ENCODE measurements at regions not wholly inside any gene's neighbourhood (a gene's known extent, or its start where the extent isn't known, plus 50 kb on each side); places are given as distances from the start of the nearest gene placed in this dataset.

GRCh38 chr10:108348215-108348614, 1183.7 kb upstream of the SORCS1 start:
- H3K27me3 ChIP-seq (ENCODE audit: control insufficient read depth, insufficient read depth, low read length), result no peaks in the 10 kb centered on the region
- H3K4me2 ChIP-seq (ENCODE audit: low read depth, low read length), result no peak overlapping the region
- no peaks in the 10 kb centered on the region for H3K79me1 ChIP-seq (ENCODE audit: low read depth in 1 of 2, low read length in 2 of 2)
- DNase-seq (no peak), ATAC-seq (ENCODE audit: low read depth) (no peak)
- H4K8ac ChIP-seq (ENCODE audit: low read depth in 2 of 2, low read length in 2 of 2), result no peak overlapping the region
- no peaks in the 10 kb centered on the region for H3K9me1 ChIP-seq (ENCODE audit: insufficient read depth, low read length)
- H3K9ac ChIP-seq (ENCODE audit: low read depth, low read length), result no peak overlapping the region
- POLR2A ChIA-PET (ENCODE audit: unreplicated experiment), result no interaction called here
- no peaks in the 10 kb centered on the region for H4K20me1 ChIP-seq (ENCODE audit: insufficient read depth, low read length)
- H3K9me3 ChIP-seq (ENCODE audit: control insufficient read depth, insufficient read depth, low read length), result peaks cover 2% of the 10 kb centered on the region; the same call in 1 of the 2 replicates
- CTCF ChIA-PET, result no interaction called here
- in situ Hi-C loops (cut with MboI; ENCODE audit: low sequenced_read_pairs) (no loop called here), intact Hi-C loops (cut with micrococcal nuclease) (no loop called here), dilution Hi-C loops (cut with HindIII; ENCODE audit: low sequenced_read_pairs, unreplicated experiment) (no loop called here)
- H2AK5ac ChIP-seq (ENCODE audit: low read depth, low read length), result no peak overlapping the region
- WGBS, 2 experiments (ENCODE audit: extremely low coverage in 2 of 2, insufficient read length in 1 of 2), result no CpG with 5 or more reads among the region's 2 CpGs
- no peaks in the 10 kb centered on the region for H3K4me1 ChIP-seq (ENCODE audit: control insufficient read depth, insufficient read depth, low read length)
- H3K27ac ChIP-seq (ENCODE audit: insufficient read depth, low read length), result no peak overlapping the region
- no peak overlapping the region for H2BK15ac ChIP-seq (ENCODE audit: low read depth, low read length)
- H4K91ac ChIP-seq (ENCODE audit: insufficient read depth, low read depth, low read length), result no peak overlapping the region
- no peak overlapping the region for H3K4me3 ChIP-seq (ENCODE audit: insufficient read depth, low read depth, low read length)
- TF ChIP-seq SMC3 (IDR thresholded peaks at IDR 0.05; ENCODE audit: low read depth, low read length) (no peak), CHD1 (IDR thresholded peaks at IDR 0.05; ENCODE audit: low read depth, low read length) (no peak), POLR2A (IDR thresholded peaks at IDR 0.05; ENCODE audit: low read depth, low read length) (no peak), RFX5 (IDR thresholded peaks at IDR 0.05; ENCODE audit: low read depth, low read length) (no peak), CTCF (conservative IDR thresholded peaks at IDR 0.05; ENCODE audit: low read depth, low read length) (no peak), MAFK (IDR thresholded peaks at IDR 0.05; ENCODE audit: low read depth, low read length) (no peak), ELK1 (IDR thresholded peaks at IDR 0.05; ENCODE audit: borderline replicate concordance, low read depth, low read length) (no peak), CEBPB (IDR thresholded peaks at IDR 0.05; ENCODE audit: low read depth, low read length) (no peak), MXI1 (IDR thresholded peaks at IDR 0.05; ENCODE audit: borderline replicate concordance, low read depth, low read length) (no peak), BHLHE40 (IDR thresholded peaks at IDR 0.05; ENCODE audit: low read depth, low read length) (no peak), NFE2L2 (IDR thresholded peaks at IDR 0.05; ENCODE audit: low read depth, low read length) (no peak), RCOR1 (IDR thresholded peaks at IDR 0.05; ENCODE audit: insufficient replicate concordance, low read length) (no peak), MAZ (IDR thresholded peaks at IDR 0.05; ENCODE audit: borderline replicate concordance, low read depth, low read length) (no peak), FOS (IDR thresholded peaks at IDR 0.05; ENCODE audit: low read depth, low read length) (no peak)
- H3K23ac ChIP-seq (ENCODE audit: low read depth, low read length), result no peak overlapping the region
- H2AK9ac ChIP-seq (replicated peaks; ENCODE audit: low read depth, low read length, poor library complexity), result no peak overlapping the region
- no peak overlapping the region for H2BK20ac ChIP-seq (ENCODE audit: low read depth, low read length)
- H3K4ac ChIP-seq (ENCODE audit: low read depth, low read length), result no peak overlapping the region
- no peak overlapping the region for H2BK120ac ChIP-seq (ENCODE audit: low read depth, low read length)
- H4K5ac ChIP-seq (ENCODE audit: low read depth, low read length), result no peak overlapping the region
- H2BK5ac ChIP-seq (ENCODE audit: low read depth, low read length, poor library complexity, severe bottlenecking), result no peak overlapping the region
- no peak overlapping the region for H3K56ac ChIP-seq (ENCODE audit: extremely low read depth, insufficient read depth, low read length)
- no peaks in the 10 kb centered on the region for H3K36me3 ChIP-seq (ENCODE audit: control insufficient read depth, insufficient read depth, low read length)
- no peak overlapping the region for H2AFZ ChIP-seq (replicated peaks; ENCODE audit: low read length, poor library complexity)
- BruUV-seq (replicated peaks), result no TSS peak
- no peak overlapping the region for H3K14ac ChIP-seq (replicated peaks; ENCODE audit: low read depth, low read length)
- no peak overlapping the region for H3K18ac ChIP-seq (ENCODE audit: low read depth, low read length)

Data from IMR-90 (cell line).